Progenitor cell of endocrine pancreas (in vitro differentiated cells): ENCODE measurements at regions not wholly inside any gene's neighbourhood (a gene's known extent, or its start where the extent isn't known, plus 50 kb on each side); places are given as distances from the start of the nearest gene placed in this dataset.

Source experiments
- DNase-seq: peaks from one replicate; pipeline ENCODE4 v3.0.0; 2021; ENCODE audit warnings: low spot score; ENCODE audit not compliant: unreplicated experiment
- H3K27ac Mint-ChIP-seq: 2 replicates; pipeline ENCODE4 v1.8.0; 2021; ENCODE audit warnings: mild to moderate bottlenecking, moderate library complexity, mixed read lengths
- H3K27me3 Mint-ChIP-seq: 2 replicates; pipeline ENCODE4 v1.8.0; 2021; ENCODE audit warnings: mixed read lengths
- H3K36me3 Mint-ChIP-seq: 2 replicates; pipeline ENCODE4 v1.8.0; 2022; ENCODE audit warnings: mixed read lengths; ENCODE audit not compliant: insufficient read depth
- H3K4me1 Mint-ChIP-seq: 2 replicates; pipeline ENCODE4 v1.8.0; 2021; ENCODE audit warnings: low read depth, mixed read lengths
- H3K4me3 Mint-ChIP-seq: 2 replicates; pipeline ENCODE4 v1.8.0; 2021; ENCODE audit warnings: low read depth, mild to moderate bottlenecking, moderate library complexity, mixed read lengths
- H3K9me3 Mint-ChIP-seq: 2 replicates; pipeline ENCODE4 v1.8.0; 2021; ENCODE audit warnings: low read depth, mixed read lengths
- TF ChIP-seq, protein P1 (sequence below): fragments of 200-600 bp; sonication (generic); IDR thresholded peaks from one replicate; pipeline ENCODE4 v1.5.0; 2021; ENCODE audit warnings: antibody characterized with exemption, mild to moderate bottlenecking; ENCODE audit not compliant: unreplicated experiment

DNA sequence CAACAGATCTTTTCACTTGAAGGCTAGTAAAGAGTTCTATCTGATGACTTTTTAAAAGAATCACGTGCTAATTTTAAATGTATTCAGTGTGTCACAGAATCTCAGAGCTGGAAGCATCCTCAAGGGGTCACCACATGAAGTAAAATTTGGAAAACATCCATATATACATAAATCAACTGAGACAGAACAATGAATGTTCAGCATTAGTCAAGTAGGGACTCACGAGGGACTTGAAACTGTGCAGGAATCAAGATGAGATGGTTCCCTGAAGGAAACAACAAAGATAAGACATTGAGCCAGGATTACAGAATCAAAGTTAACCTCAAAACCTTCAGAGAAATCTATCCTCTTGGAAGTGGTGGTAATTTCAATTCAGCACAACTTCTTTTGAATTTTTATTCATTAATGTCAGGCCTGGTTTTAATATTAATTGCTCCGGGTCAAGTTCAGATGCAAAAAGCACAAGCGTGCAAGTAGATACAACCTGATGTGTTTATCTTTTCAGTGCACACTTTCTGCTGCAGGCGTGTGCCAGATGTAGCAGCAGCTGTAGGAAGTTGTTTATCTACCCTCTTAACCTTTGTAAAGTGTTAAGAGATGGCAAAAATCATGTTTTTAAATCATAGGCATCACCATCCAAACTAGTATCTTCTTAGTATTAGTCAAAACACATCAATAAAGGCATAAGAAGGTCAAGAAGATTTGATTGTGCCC, 87.7 kb upstream of the SRD5A3 start:
- no peak overlapping the region for H3K4me3 Mint-ChIP-seq
- no peaks in the 10 kb centered on the region for H3K27me3 Mint-ChIP-seq
- no peaks in the 10 kb centered on the region for H3K9me3 Mint-ChIP-seq
- H3K4me1 Mint-ChIP-seq = no peaks in the 10 kb centered on the region
- TF ChIP-seq, protein P1, sequence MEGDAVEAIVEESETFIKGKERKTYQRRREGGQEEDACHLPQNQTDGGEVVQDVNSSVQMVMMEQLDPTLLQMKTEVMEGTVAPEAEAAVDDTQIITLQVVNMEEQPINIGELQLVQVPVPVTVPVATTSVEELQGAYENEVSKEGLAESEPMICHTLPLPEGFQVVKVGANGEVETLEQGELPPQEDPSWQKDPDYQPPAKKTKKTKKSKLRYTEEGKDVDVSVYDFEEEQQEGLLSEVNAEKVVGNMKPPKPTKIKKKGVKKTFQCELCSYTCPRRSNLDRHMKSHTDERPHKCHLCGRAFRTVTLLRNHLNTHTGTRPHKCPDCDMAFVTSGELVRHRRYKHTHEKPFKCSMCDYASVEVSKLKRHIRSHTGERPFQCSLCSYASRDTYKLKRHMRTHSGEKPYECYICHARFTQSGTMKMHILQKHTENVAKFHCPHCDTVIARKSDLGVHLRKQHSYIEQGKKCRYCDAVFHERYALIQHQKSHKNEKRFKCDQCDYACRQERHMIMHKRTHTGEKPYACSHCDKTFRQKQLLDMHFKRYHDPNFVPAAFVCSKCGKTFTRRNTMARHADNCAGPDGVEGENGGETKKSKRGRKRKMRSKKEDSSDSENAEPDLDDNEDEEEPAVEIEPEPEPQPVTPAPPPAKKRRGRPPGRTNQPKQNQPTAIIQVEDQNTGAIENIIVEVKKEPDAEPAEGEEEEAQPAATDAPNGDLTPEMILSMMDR = no peak
- H3K36me3 Mint-ChIP-seq = no peaks in the 10 kb centered on the region
- no peak for DNase-seq
- no peak overlapping the region for H3K27ac Mint-ChIP-seq

DNA sequence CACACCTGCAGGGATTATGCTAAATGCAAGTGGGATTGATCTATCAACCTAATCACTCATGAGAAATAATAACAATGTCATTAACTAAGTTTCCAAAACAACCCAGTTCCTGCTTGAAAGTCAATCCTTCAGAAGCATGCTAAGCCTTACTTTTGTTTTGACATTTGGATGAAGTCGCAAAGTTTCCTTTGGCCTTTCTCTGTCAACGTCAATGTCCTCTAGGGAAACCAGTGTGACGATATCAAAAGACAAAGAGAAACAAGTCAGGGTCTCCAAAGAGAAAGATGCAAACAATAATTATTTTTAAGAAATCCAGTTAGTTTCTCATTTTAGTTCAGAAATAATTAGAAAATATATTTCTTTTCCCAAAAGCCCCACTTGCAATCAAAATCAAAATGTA, 86.7 kb upstream of the SRD5A3 start:
- H3K27ac Mint-ChIP-seq = no peak overlapping the region
- H3K36me3 Mint-ChIP-seq = no peaks in the 10 kb centered on the region
- no peaks in the 10 kb centered on the region for H3K4me1 Mint-ChIP-seq
- H3K4me3 Mint-ChIP-seq = no peak overlapping the region
- no peak for DNase-seq
- TF ChIP-seq, protein P1 = no peak
- H3K27me3 Mint-ChIP-seq = no peaks in the 10 kb centered on the region
- no peaks in the 10 kb centered on the region for H3K9me3 Mint-ChIP-seq

DNA sequence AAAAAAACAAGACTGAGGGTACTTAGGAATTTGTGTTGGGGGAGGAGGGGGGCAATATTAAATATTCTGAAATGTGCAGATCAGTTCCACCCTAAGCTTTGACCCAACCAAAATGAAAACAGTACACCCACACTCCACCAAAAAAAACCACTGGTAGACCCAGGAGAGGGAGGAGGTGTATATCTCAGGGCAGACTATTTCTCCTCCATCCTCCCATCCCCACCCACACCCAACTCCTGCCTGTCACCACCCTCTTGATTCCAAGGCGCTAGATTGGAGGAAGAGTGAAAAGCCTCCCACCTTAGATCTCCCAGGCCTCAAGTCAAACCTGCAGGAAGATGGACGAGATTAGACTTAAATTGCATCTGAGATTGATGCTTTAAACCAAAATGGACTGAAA, 76.6 kb upstream of the SRD5A3 start:
- Mint-ChIP-seq H3K27ac (no peak overlapping the region), H3K4me1 (no peaks in the 10 kb centered on the region), H3K36me3 (no peaks in the 10 kb centered on the region), H3K9me3 (no peaks in the 10 kb centered on the region), H3K4me3 (no peak overlapping the region), H3K27me3 (peaks cover 5% of the 10 kb centered on the region)
- DNase-seq = no peak
- TF ChIP-seq, protein P1 = no peak

DNA sequence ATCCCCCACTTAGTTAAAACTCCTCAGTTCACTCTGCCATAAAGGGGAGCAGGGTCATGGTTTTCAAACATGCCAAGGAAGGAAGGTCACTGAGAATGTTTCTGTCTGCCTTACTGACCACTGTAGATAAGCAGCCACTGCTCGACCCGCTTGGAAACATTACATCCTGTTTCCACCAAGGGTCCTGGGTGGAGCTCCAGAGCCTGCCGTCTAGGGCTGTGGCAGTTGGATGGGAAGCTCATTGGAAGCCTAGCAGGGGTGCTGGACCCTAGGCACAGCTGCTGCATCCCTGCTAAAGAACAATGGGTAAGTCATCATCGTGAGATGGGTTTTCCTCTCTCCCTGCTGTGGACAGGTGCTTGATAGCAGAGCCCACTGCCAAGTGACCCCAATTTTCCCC, 76.0 kb upstream of the SRD5A3 start:
- Mint-ChIP-seq H3K27me3 (peaks cover 8% of the 10 kb centered on the region), H3K4me1 (no peaks in the 10 kb centered on the region), H3K27ac (no peak overlapping the region), H3K36me3 (no peaks in the 10 kb centered on the region), H3K4me3 (no peak overlapping the region), H3K9me3 (no peaks in the 10 kb centered on the region)
- TF ChIP-seq, protein P1 = no peak
- DNase-seq = no peak

DNA sequence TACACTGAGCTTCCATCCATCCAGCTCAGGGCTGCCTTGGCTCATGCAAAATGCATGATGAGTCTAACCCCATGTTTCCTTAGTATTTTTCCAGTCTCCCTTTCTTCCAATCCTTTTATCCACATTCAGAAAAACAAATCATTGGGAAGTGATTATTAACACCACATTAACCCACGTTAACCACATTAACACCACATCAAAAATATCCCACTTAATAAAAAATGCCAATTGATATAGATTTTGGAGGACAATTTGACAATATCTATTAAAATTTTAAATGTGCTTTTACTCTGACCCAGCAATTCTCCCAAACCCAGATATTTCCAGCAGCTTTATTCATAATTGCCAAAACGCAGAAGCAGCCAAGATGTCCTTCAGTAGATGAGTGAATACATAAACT, 75.6 kb upstream of the SRD5A3 start:
- H3K9me3 Mint-ChIP-seq = no peaks in the 10 kb centered on the region
- H3K36me3 Mint-ChIP-seq = no peaks in the 10 kb centered on the region
- DNase-seq = no peak
- no peaks in the 10 kb centered on the region for H3K4me1 Mint-ChIP-seq
- no peak overlapping the region for H3K4me3 Mint-ChIP-seq
- TF ChIP-seq, protein P1 = no peak
- H3K27ac Mint-ChIP-seq = no peak overlapping the region
- peaks cover 8% of the 10 kb centered on the region for H3K27me3 Mint-ChIP-seq
